GM18868 (cell line): ENCODE measurements at regions not wholly inside any gene's neighbourhood (a gene's known extent, or its start where the extent isn't known, plus 50 kb on each side); places are given as distances from the start of the nearest gene placed in this dataset.
"Not testable (repeated sequence)": the region's sequence is repeated elsewhere in the genome, so short reads cannot be mapped to it uniquely, and the experiment has no call there.

ENCODE experiments used
- ATAC-seq: cut with Tn5 transposase; IDR thresholded peaks from one replicate; pipeline ENCODE4 v1.9.1; 2021; ENCODE audit warnings: mild to moderate bottlenecking, moderate library complexity; ENCODE audit not compliant: unreplicated experiment

- ATAC-seq, result not testable (repeated sequence)
Observed at GRCh38 chr22:25504017-25504416, 60.5 kb upstream of the GRK3 start.

- no peak for ATAC-seq
Observed at GRCh38 chr22:25508161-25508560, 56.3 kb upstream of the GRK3 start.

- ATAC-seq, result no peak
Observed at GRCh38 chr22:25508761-25509321, 55.6 kb upstream of the GRK3 start.

- no peak for ATAC-seq
Observed at GRCh38 chr22:25509374-25509791, 55.1 kb upstream of the GRK3 start.

- no peak for ATAC-seq
Observed at GRCh38 chr22:25510876-25511275, 53.6 kb upstream of the GRK3 start.

- ATAC-seq, result no peak
Observed at GRCh38 chr22:25511725-25512124, 52.8 kb upstream of the GRK3 start.

GRCh38 chr22:25514436-25515180 lies 49.9 kb upstream of the GRK3 start:
- ATAC-seq, result no peak
